Sigmoid colon (tissue), 3 donors: ENCODE measurements at regions not wholly inside any gene's neighbourhood (a gene's known extent, or its start where the extent isn't known, plus 50 kb on each side); places are given as distances from the start of the nearest gene placed in this dataset.

Experiments used
- CTCF ChIP-seq, 4 experiments: fragments of 450-650 bp in 3 of 4; fragments of 200-600 bp in 1 of 4; IDR thresholded peaks; one replicate each; pipeline ENCODE4 v1.5.1; 2016 to 2019; ENCODE audit warnings: antibody characterized with exemption in 4 of 4, mild to moderate bottlenecking in 3 of 4, moderate library complexity in 2 of 4
- POLR2A ChIP-seq, 2 donors: fragments of 450-650 bp; IDR thresholded peaks; one replicate each; pipeline ENCODE4 v1.6.1; 2016; ENCODE audit warnings: antibody characterized with exemption in 2 of 2, mild to moderate bottlenecking in 2 of 2, moderate library complexity in 2 of 2

DNA sequence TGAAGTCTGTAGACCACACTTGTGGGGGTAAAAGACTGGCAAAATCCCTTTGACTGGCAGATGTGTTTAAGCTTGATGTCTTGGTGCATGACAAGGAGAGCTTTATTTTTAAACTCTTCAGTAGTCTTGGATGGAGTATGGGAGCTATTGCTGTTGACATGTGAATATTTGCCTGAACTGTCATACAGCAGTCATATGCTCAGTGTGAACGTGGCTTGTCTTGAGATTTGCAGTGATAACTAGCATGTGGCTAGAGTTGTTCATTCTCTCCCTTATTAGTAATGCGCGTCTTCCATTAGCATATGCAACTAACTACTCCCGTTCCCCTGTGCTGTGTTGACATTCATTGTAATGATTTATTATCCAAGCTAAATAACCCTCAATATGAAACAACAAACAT lies 523.6 kb upstream of the WWC1 start:
- TF ChIP-seq CTCF (IDR thresholded peaks at IDR 0.05): no peak
- no peak for TF ChIP-seq POLR2A (IDR thresholded peaks at IDR 0.05)
